CD4-positive, alpha-beta T cell treated with Interleukin-2 at 100 ng/mL for 4 hours (primary cell): ENCODE measurements at regions not wholly inside any gene's neighbourhood (a gene's known extent, or its start where the extent isn't known, plus 50 kb on each side); places are given as distances from the start of the nearest gene placed in this dataset.

ENCODE experiments used
- DNase-seq: peaks from one replicate; pipeline ENCODE4 v3.0.0-alpha.2; 2020; ENCODE audit warnings: low spot score

GRCh38 chr11:16685914-16686313 lies 52.5 kb upstream of the C11orf58 start:
- no peak for DNase-seq

GRCh38 chr11:16678466-16679116 lies 59.9 kb upstream of the C11orf58 start:
- DNase-seq: no peak

- no peak for DNase-seq
Observed at GRCh38 chr11:16669799-16670415, 68.5 kb upstream of the C11orf58 start.

GRCh38 chr11:16632295-16633200 lies 105.9 kb upstream of the C11orf58 start:
- no peak for DNase-seq

GRCh38 chr11:16630651-16631050 lies 107.8 kb upstream of the C11orf58 start:
- DNase-seq: no peak

GRCh38 chr11:16618431-16618830 lies 120.0 kb upstream of the C11orf58 start:
- DNase-seq: no peak

GRCh38 chr11:16615480-16615879 lies 123.0 kb upstream of the C11orf58 start:
- no peak for DNase-seq

DNA sequence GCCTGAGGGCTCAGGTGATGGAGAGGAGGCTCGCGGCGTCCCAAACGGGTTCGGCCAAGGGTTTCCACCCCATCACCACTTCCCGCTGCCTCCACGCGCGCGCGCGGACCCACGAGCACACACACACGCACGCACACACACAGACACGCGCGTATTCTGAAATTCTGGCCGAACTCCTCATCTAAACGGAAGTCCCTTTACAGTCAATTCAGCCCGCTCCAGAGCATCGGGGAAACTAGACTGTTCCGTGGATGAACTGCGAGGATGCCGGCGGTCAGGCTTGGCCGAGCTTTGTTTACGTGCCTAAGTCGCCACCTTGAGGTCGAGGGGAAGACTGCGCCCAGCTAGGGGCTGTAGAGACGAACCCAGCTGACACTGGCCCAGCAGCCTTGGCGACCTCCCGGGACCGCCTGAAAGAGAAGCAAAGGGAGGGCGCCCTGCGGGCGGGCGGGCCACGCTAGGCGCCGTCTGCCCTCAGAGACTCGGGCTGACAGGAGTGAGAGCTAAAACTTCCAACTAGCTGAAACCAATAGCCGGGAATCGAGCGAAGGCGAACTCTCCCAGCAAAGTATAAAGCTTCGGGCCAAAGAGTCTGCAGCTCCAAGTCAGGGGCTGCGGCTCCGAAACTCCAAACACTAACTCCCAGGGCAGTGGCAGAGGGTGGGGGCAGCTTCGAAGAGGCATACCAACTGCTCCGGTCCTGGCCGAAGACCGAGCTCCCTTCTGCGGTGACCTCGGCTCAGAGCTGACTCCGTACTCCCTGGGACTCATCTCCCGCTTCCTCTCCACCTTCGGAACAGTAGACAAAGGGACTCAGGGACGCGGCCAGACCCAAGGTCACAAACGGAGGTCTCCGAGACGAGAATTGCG lies 124.7 kb upstream of the C11orf58 start:
- DNase-seq: peak; percentile 48

DNA sequence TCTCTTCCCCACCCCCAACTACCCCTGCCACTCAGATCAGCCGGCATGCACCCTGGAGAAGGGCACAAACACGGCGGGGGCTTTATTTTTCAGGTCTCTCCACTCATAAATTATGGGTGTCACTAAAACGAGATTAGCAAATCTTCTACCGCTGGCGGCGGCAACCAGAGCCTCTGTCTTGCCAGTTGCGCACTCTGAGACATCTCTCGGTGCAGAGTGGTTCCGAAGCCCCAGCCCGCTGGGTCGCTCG lies 125.3 kb upstream of the C11orf58 start:
- no peak for DNase-seq

DNA sequence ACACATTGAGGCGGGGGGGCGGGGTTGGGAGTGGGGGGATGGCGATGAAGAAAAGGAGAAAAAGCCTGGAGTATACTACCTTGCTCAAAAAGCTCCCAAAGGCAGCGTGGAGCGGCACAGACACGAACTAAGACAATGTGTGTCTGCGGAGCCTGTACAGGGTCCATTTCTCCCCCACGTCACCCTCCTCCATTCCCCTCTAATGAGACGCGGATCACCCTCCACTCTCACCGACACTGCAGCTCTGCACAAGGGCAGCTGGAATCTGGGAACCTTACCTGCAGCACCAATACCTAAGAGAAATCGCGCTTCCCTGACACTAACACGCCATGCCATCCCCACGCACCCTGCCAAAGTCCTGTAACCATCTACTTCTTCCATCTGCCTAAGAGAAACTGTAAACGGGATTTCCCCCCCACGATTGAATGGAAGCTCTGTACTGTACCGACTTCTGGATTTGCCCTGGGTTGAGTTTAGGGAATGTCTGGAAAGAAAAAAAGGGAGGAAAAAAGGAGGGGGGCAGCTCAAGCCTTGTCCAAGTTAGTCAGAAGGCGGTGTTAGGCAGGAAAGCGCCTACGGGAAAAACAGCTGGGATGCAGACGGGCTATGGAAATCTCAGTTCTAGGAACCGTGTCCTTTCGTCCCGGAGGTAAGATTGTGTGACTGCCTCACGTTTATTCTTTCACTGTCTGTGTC lies 125.7 kb upstream of the C11orf58 start:
- no peak for DNase-seq

- no peak for DNase-seq
Observed at GRCh38 chr11:16611926-16612565, 126.4 kb upstream of the C11orf58 start.

DNA sequence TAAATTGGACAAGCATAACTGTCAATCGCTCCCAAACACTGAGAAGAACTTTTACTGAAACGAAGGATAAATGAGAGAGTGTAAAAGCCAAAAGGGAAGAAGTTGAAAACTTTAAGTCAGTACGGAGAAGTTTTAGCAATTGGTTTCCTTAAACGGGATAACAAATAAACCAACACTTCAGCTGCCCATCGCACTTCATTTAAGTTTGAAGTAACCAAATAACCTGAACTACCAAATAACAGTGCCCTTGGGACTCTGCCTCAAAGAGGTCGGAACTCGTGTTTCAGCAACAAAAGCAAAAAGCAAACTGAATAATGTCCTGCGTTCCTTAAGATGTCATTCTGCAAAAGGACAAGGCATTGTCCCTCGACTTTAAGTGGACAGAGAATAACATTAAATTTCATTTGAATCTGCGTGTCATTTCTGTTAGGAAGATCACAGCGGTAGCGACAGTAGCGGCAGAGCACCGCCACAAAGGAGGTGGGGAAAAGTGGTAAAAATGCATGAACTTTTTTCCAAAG lies 127.0 kb upstream of the C11orf58 start:
- no peak for DNase-seq

GRCh38 chr11:16610738-16611388 lies 127.6 kb upstream of the C11orf58 start:
- no peak for DNase-seq

DNA sequence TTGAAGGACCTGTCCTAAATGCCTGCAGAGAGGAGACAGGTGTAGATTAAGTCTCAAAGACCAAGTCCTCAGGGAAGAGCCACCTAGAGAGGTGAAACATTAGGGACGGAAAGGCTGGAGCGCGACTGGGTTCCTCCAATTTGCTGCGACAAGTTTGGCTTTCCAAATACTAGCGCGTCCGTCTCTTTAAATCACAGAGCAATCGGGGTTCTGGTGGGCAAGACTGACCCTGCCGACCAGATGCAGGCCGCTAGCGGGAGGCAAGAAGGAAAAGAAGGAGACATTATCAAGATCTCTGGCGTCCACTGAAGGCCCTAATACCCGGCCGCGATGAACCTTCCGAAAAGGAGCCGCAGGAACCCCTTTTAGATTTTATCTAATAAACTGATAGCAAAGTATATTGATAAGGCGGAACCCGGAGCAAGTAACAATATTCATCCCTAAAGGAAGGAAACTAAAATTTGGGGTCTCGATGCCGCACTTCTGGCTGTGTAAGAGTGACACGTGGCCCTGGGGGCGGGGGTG lies 128.2 kb upstream of the C11orf58 start:
- DNase-seq: no peak

- DNase-seq: no peak
Observed at GRCh38 chr11:16609769-16610168, 128.7 kb upstream of the C11orf58 start.

GRCh38 chr11:16607675-16608644 lies 130.5 kb upstream of the C11orf58 start:
- DNase-seq: no peak

- DNase-seq: no peak
Observed at GRCh38 chr11:16606784-16607674, 131.4 kb upstream of the C11orf58 start.
